Loucy (cell line): ENCODE measurements at regions not wholly inside any gene's neighbourhood (a gene's known extent, or its start where the extent isn't known, plus 50 kb on each side); places are given as distances from the start of the nearest gene placed in this dataset.
"Not testable (repeated sequence)": the region's sequence is repeated elsewhere in the genome, so short reads cannot be mapped to it uniquely, and the experiment has no call there.

ENCODE experiments used
- H2AFZ ChIP-seq: fragments of 200-600 bp; sonication (generic); 2 replicates; pipeline ENCODE4 v1.6.0; 2016; ENCODE audit warnings: antibody characterized with exemption, mild to moderate bottlenecking, low read length, moderate library complexity
- H3F3A ChIP-seq: fragments of 200-600 bp; 2 replicates; pipeline ENCODE4 v1.6.0; 2016; ENCODE audit warnings: antibody characterized with exemption, low read depth, mild to moderate bottlenecking
- H3K27me3 ChIP-seq: fragments of 200-600 bp; sonication (generic); 2 replicates; pipeline ENCODE4 v1.6.1; 2014; ENCODE audit warnings: low read length, mild to moderate bottlenecking; ENCODE audit not compliant: insufficient read depth, poor library complexity, severe bottlenecking
- H3K36me3 ChIP-seq: fragments of 200-600 bp; sonication (generic); 2 replicates; pipeline ENCODE4 v1.6.1; 2016; ENCODE audit warnings: low read length; ENCODE audit not compliant: insufficient read depth
- H3K4me1 ChIP-seq: fragments of 200-600 bp; sonication (generic); 2 replicates; pipeline ENCODE4 v1.5.1; 2014; ENCODE audit warnings: low read length, mild to moderate bottlenecking; ENCODE audit not compliant: insufficient read depth, poor library complexity, severe bottlenecking
- H3K4me2 ChIP-seq: fragments of 200-600 bp; sonication (generic); 2 replicates; pipeline ENCODE4 v1.6.0; 2014; ENCODE audit warnings: antibody characterized with exemption, low read length, low read depth, mild to moderate bottlenecking; ENCODE audit not compliant: poor library complexity, severe bottlenecking
- H3K4me3 ChIP-seq: fragments of 200-600 bp; sonication (generic); 2 replicates; pipeline ENCODE4 v1.5.1; 2014; ENCODE audit warnings: low read length, mild to moderate bottlenecking, mixed read lengths; ENCODE audit not compliant: poor library complexity, severe bottlenecking
- H3K79me2 ChIP-seq: fragments of 200-600 bp; sonication (generic); 2 replicates; pipeline ENCODE4 v1.6.1; 2014; ENCODE audit warnings: low read length; ENCODE audit not compliant: insufficient read depth
- H3K9ac ChIP-seq: fragments of 200-600 bp; sonication (generic); 2 replicates; pipeline ENCODE4 v1.6.0; 2014; ENCODE audit warnings: mild to moderate bottlenecking, low read depth, low read length, moderate library complexity; ENCODE audit not compliant: poor library complexity, severe bottlenecking
- H3K9me2 ChIP-seq: fragments of 200-600 bp; sonication (generic); replicated peaks from 2 replicates; pipeline ENCODE4 v1.6.1; 2016; ENCODE audit warnings: low read depth, low read length, mixed read lengths
- H3K9me3 ChIP-seq: fragments of 200-600 bp; sonication (generic); 2 replicates; pipeline ENCODE4 v1.6.1; 2014; ENCODE audit warnings: mild to moderate bottlenecking, antibody characterized with exemption, low read length, low read depth; ENCODE audit not compliant: insufficient read depth
- H4K20me1 ChIP-seq: fragments of 200-600 bp; sonication (generic); 2 replicates; pipeline ENCODE4 v1.6.0; 2014; ENCODE audit warnings: antibody characterized with exemption, low read length, mild to moderate bottlenecking; ENCODE audit not compliant: insufficient read depth, poor library complexity, severe bottlenecking
- EZH2phosphoT487 ChIP-seq: fragments of 200-600 bp; IDR thresholded peaks from 2 replicates; pipeline ENCODE4 v1.6.1; 2018; ENCODE audit warnings: antibody characterized with exemption, mild to moderate bottlenecking, moderate library complexity, borderline replicate concordance
- TF ChIP-seq, protein P1 (sequence below): fragments of 200-600 bp; sonication (generic); conservative IDR thresholded peaks from 2 replicates; pipeline ENCODE4 v1.5.1; 2014; ENCODE audit warnings: mild to moderate bottlenecking, antibody characterized with exemption, low read length

GRCh38 chr22:33144721-33145120, 86.5 kb upstream of the SYN3 start:
- Histone ChIP-seq H4K20me1 (no peaks in the 10 kb centered on the region), H3K4me1 (no peaks in the 10 kb centered on the region), H3F3A (no peaks in the 10 kb centered on the region), H3K36me3 (no peaks in the 10 kb centered on the region), H3K9me2 (no peaks in the 10 kb centered on the region), H3K4me3 (no peak overlapping the region), H3K9ac (no peak overlapping the region), H3K9me3 (no peaks in the 10 kb centered on the region), H3K27me3 (no peaks in the 10 kb centered on the region), H3K79me2 (no peaks in the 10 kb centered on the region), H2AFZ (no peak overlapping the region), H3K4me2 (no peak overlapping the region)
- TF ChIP-seq EZH2phosphoT487, result no peak
- TF ChIP-seq, protein P1, sequence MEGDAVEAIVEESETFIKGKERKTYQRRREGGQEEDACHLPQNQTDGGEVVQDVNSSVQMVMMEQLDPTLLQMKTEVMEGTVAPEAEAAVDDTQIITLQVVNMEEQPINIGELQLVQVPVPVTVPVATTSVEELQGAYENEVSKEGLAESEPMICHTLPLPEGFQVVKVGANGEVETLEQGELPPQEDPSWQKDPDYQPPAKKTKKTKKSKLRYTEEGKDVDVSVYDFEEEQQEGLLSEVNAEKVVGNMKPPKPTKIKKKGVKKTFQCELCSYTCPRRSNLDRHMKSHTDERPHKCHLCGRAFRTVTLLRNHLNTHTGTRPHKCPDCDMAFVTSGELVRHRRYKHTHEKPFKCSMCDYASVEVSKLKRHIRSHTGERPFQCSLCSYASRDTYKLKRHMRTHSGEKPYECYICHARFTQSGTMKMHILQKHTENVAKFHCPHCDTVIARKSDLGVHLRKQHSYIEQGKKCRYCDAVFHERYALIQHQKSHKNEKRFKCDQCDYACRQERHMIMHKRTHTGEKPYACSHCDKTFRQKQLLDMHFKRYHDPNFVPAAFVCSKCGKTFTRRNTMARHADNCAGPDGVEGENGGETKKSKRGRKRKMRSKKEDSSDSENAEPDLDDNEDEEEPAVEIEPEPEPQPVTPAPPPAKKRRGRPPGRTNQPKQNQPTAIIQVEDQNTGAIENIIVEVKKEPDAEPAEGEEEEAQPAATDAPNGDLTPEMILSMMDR, result no peak

- Histone ChIP-seq H3K79me2 (no peaks in the 10 kb centered on the region), H3K9me3 (no peaks in the 10 kb centered on the region), H3K36me3 (no peaks in the 10 kb centered on the region), H3K4me2 (no peak overlapping the region), H3K9me2 (no peaks in the 10 kb centered on the region), H2AFZ (no peak overlapping the region), H3K27me3 (no peaks in the 10 kb centered on the region), H3F3A (no peaks in the 10 kb centered on the region), H3K4me1 (no peaks in the 10 kb centered on the region), H3K9ac (no peak overlapping the region), H4K20me1 (no peaks in the 10 kb centered on the region), H3K4me3 (no peak overlapping the region)
- TF ChIP-seq, protein P1, result no peak
- TF ChIP-seq EZH2phosphoT487, result no peak
These were observed 84.3 kb upstream of the SYN3 start for GRCh38 chr22:33142282-33143055.

- H3K9me3 ChIP-seq, result no peaks in the 10 kb centered on the region
- H3K4me3 ChIP-seq, result no peak overlapping the region
- no peaks in the 10 kb centered on the region for H3F3A ChIP-seq
- no peak overlapping the region for H3K9ac ChIP-seq
- no peaks in the 10 kb centered on the region for H3K79me2 ChIP-seq
- H4K20me1 ChIP-seq, result no peaks in the 10 kb centered on the region
- H3K4me2 ChIP-seq, result no peak overlapping the region
- H3K4me1 ChIP-seq, result no peaks in the 10 kb centered on the region
- no peaks in the 10 kb centered on the region for H3K27me3 ChIP-seq
- TF ChIP-seq, protein P1, result no peak
- no peak for TF ChIP-seq EZH2phosphoT487
- no peaks in the 10 kb centered on the region for H3K9me2 ChIP-seq
- no peaks in the 10 kb centered on the region for H3K36me3 ChIP-seq
- no peak overlapping the region for H2AFZ ChIP-seq
These were observed 81.8 kb upstream of the SYN3 start for GRCh38 chr22:33139937-33140336.

DNA sequence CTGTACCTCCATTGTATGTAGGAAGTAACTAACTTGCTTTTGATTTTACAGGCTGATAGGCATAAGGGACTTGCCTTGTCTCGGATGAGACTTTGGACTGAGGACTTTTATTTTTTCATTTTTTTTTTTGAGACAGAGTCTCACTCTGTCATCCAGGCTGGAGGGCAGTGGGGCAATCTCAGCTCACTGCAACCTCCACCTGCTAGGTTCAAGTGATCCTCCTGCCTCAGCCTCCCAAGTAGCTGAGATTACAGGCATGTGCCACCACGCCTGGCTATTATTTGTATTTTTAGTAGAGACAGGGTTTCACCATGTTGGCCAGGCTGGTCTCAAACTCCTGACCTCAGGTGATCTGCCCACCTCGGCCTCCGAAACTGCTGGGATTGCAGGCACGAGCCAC, 80.2 kb upstream of the SYN3 start:
- not testable (repeated sequence) for H3K4me3 ChIP-seq, H3K79me2 ChIP-seq, H3K4me2 ChIP-seq, H3K9me3 ChIP-seq, H3K9ac ChIP-seq, H3K36me3 ChIP-seq, H3K4me1 ChIP-seq, H3K27me3 ChIP-seq, H3F3A ChIP-seq, H3K9me2 ChIP-seq, H4K20me1 ChIP-seq, H2AFZ ChIP-seq
